Endothelial cell of umbilical vein (primary cell): ENCODE measurements at regions not wholly inside any gene's neighbourhood (a gene's known extent, or its start where the extent isn't known, plus 50 kb on each side); places are given as distances from the start of the nearest gene placed in this dataset.

Source experiments
- BruUV-seq: library from RNA; stranded (reverse); fragments of 400-500 nt; replicated peaks from 2 replicates; lab custom pipeline; 2021; lab: Mats Ljungman, UMichigan
- CTCF ChIA-PET: fragments of 300-600, 350-600 bp; sonication (Branson Sonifier 250); formaldehyde crosslinking; loops from one replicate; lab custom pipeline; 2021; ENCODE audit warnings: antibody characterized with exemption, inconsistent platforms; lab: Charles Lee
- POLR2A ChIA-PET: fragments of 300-600, 350-600 bp; sonication (Branson Sonifier 250); formaldehyde crosslinking; loops from one replicate; lab custom pipeline; 2021; ENCODE audit warnings: antibody characterized with exemption, inconsistent platforms; lab: Charles Lee
- DNase-seq: peaks from one replicate; pipeline ENCODE4 v3.0.0-alpha.2; 2011; ENCODE audit warnings: low read depth, low spot score
- FAIRE-seq: peaks from 2 replicates; lab custom pipeline; 2011; peaks lifted over from hg19 to GRCh38; lab: Jason Lieb, UNC
- H2AFZ ChIP-seq: 2 replicates; pipeline ENCODE4 v1.6.0; 2012; ENCODE audit warnings: low read depth, low read length, control low read depth, inconsistent platforms
- H3K27ac ChIP-seq: 2 replicates; pipeline ENCODE4 v1.5.1; 2011; ENCODE audit warnings: low read depth, mild to moderate bottlenecking, control low read depth, low read length, moderate library complexity; ENCODE audit not compliant: insufficient read depth
- H3K27me3 ChIP-seq, 2 experiments: 2 replicates each; pipeline versions ENCODE4 v1.6.0 to v1.6.1; 2011; ENCODE audit warnings: low read length in 2 of 2, mixed read lengths in 1 of 2; ENCODE audit not compliant: control insufficient read depth in 2 of 2, insufficient read depth in 2 of 2
- H3K36me3 ChIP-seq, 2 experiments: 2 replicates in 1 of 2; 3 replicates in 1 of 2; pipeline ENCODE4 v1.5.1; 2011; ENCODE audit warnings: low read length in 2 of 2, mild to moderate bottlenecking in 1 of 2, moderate library complexity in 1 of 2; ENCODE audit not compliant: control insufficient read depth in 2 of 2, insufficient read depth in 2 of 2; ENCODE audit errors: extremely low read depth in 1 of 2
- H3K4me1 ChIP-seq: 3 replicates; pipeline ENCODE4 v1.5.1; 2011; ENCODE audit warnings: mild to moderate bottlenecking, low read length; ENCODE audit not compliant: control insufficient read depth, insufficient read depth; ENCODE audit errors: extremely low read depth
- H3K4me2 ChIP-seq: 2 replicates; pipeline ENCODE4 v1.6.1; 2011; ENCODE audit warnings: low read length, control low read depth, mixed read lengths; ENCODE audit not compliant: insufficient read depth
- H3K4me3 ChIP-seq, 3 experiments: fragments of 200-600 bp in 1 of 3; sonication (generic), shearing (Covaris generic) in 1 of 3; replicated peaks in 1 of 3; 2 replicates each; pipeline ENCODE4 v1.5.1; 2011 to 2016; ENCODE audit warnings: control low read depth in 3 of 3, low read length in 3 of 3, mild to moderate bottlenecking in 2 of 3, inconsistent platforms in 1 of 3, low read depth in 1 of 3, moderate library complexity in 1 of 3; ENCODE audit not compliant: insufficient read depth in 1 of 3
- H3K79me2 ChIP-seq: 2 replicates; pipeline ENCODE4 v1.6.0; 2012; ENCODE audit warnings: low read length, inconsistent platforms; ENCODE audit not compliant: control insufficient read depth, insufficient read depth
- H3K9ac ChIP-seq: replicated peaks from 2 replicates; pipeline ENCODE3; 2011; ENCODE audit warnings: low read length, control low read depth; ENCODE audit not compliant: insufficient read depth; ENCODE audit errors: extremely low read depth
- H3K9me1 ChIP-seq: replicated peaks from 3 replicates; pipeline ENCODE4 v1.6.0; 2011; ENCODE audit warnings: mild to moderate bottlenecking, low read length; ENCODE audit not compliant: control insufficient read depth, insufficient read depth; ENCODE audit errors: extremely low read depth
- H3K9me3 ChIP-seq: replicated peaks from 2 replicates; pipeline ENCODE4 v1.5.1; 2012; ENCODE audit warnings: low read length, inconsistent platforms; ENCODE audit not compliant: control insufficient read depth, insufficient read depth
- H4K20me1 ChIP-seq: replicated peaks from 2 replicates; pipeline ENCODE3; 2011; ENCODE audit warnings: mild to moderate bottlenecking, low read length; ENCODE audit not compliant: control insufficient read depth, insufficient read depth; ENCODE audit errors: extremely low read depth
- EZH2 ChIP-seq: IDR thresholded peaks from 2 replicates; pipeline ENCODE4 v1.6.1; 2012; ENCODE audit warnings: borderline replicate concordance, low read depth, mild to moderate bottlenecking, moderate library complexity, low read length, inconsistent platforms; ENCODE audit not compliant: severe bottlenecking
- FOS ChIP-seq: IDR thresholded peaks from 2 replicates; pipeline ENCODE4 v1.6.1; 2011; ENCODE audit warnings: mild to moderate bottlenecking, low read length, moderate library complexity, borderline replicate concordance; ENCODE audit not compliant: insufficient read depth
- JUN ChIP-seq: IDR thresholded peaks from 2 replicates; pipeline ENCODE4 v1.6.1; 2011; ENCODE audit warnings: borderline replicate concordance, low read depth; ENCODE audit not compliant: insufficient read length, insufficient read depth
- MAX ChIP-seq: IDR thresholded peaks from 2 replicates; pipeline ENCODE4 v1.6.1; 2011; ENCODE audit not compliant: insufficient read depth, insufficient read length
- MYC ChIP-seq: IDR thresholded peaks from one replicate; pipeline ENCODE4 v1.6.1; 2011; ENCODE audit warnings: mild to moderate bottlenecking, low read depth, low read length
- POLR2A ChIP-seq: IDR thresholded peaks from 2 replicates; pipeline ENCODE4 v1.6.1; 2012; ENCODE audit warnings: low read depth, mild to moderate bottlenecking, control low read depth, low read length
- POLR2AphosphoS5 ChIP-seq: IDR thresholded peaks from 2 replicates; pipeline ENCODE4 v1.6.1; 2012; ENCODE audit warnings: low read depth, mild to moderate bottlenecking, control low read depth, low read length, moderate library complexity; ENCODE audit not compliant: insufficient read depth
- dilution Hi-C: fragments of 300-500 bp; cut with MboI; formaldehyde crosslinking; loops from one replicate; pipeline ENCODE4 v1.15.0; 2019; ENCODE audit warnings: low sequenced_read_pairs; ENCODE audit not compliant: extremely low pct_ligation_motif_present
- intact Hi-C: fragments of 100-400 bp; cut with micrococcal nuclease; formaldehyde crosslinking; loops from one replicate; pipeline ENCODE4 v1.10.0; 2022

GRCh38 chr20:56873836-56874235 lies 244.7 kb downstream of the TFAP2C start:
- no TSS peak for BruUV-seq
- no peaks in the 10 kb centered on the region for H3K4me1 ChIP-seq
- FAIRE-seq (no peak), DNase-seq (no peak)
- TF ChIP-seq FOS: no peak
- intact Hi-C loops: no loop called here
- dilution Hi-C loops: no loop called here
- ChIA-PET CTCF (no interaction called here), POLR2A (no interaction called here)
- H3K4me2 ChIP-seq: no peak overlapping the region
- H3K27me3 ChIP-seq: no peaks in the 10 kb centered on the region
- H3K9me3 ChIP-seq: peaks cover 2% of the 10 kb centered on the region
- H3K27ac ChIP-seq: no peak overlapping the region
- no peaks in the 10 kb centered on the region for H3K9me1 ChIP-seq
- H4K20me1 ChIP-seq: no peaks in the 10 kb centered on the region
- no peaks in the 10 kb centered on the region for H3K36me3 ChIP-seq
- H3K4me3 ChIP-seq: no peak overlapping the region
- no peaks in the 10 kb centered on the region for H3K79me2 ChIP-seq
- H3K9ac ChIP-seq: no peak overlapping the region
- H2AFZ ChIP-seq: no peak overlapping the region

- no peaks in the 10 kb centered on the region for H3K36me3 ChIP-seq
- ChIA-PET CTCF (no interaction called here), POLR2A (no interaction called here)
- no peak overlapping the region for H2AFZ ChIP-seq
- DNase-seq (no peak), FAIRE-seq (no peak)
- H4K20me1 ChIP-seq: no peaks in the 10 kb centered on the region
- no peak overlapping the region for H3K4me3 ChIP-seq
- H3K9me3 ChIP-seq: peaks cover 2% of the 10 kb centered on the region
- no TSS peak for BruUV-seq
- no peak overlapping the region for H3K4me2 ChIP-seq
- no peaks in the 10 kb centered on the region for H3K27me3 ChIP-seq
- TF ChIP-seq JUN (no peak), POLR2A (no peak), POLR2AphosphoS5 (no peak), MAX (no peak), EZH2 (no peak), MYC (no peak)
- H3K9ac ChIP-seq: no peak overlapping the region
- dilution Hi-C loops (no loop called here), intact Hi-C loops (no loop called here)
- H3K27ac ChIP-seq: no peak overlapping the region
- H3K9me1 ChIP-seq: no peaks in the 10 kb centered on the region
- no peaks in the 10 kb centered on the region for H3K79me2 ChIP-seq
- no peaks in the 10 kb centered on the region for H3K4me1 ChIP-seq
These were observed 246.1 kb downstream of the TFAP2C start for GRCh38 chr20:56875052-56875659.
